Ectodermal cell (in vitro differentiated cells): ENCODE measurements at regions not wholly inside any gene's neighbourhood (a gene's known extent, or its start where the extent isn't known, plus 50 kb on each side); places are given as distances from the start of the nearest gene placed in this dataset.

ENCODE experiments used
- H3K27ac ChIP-seq: 2 replicates; pipeline ENCODE4 v1.7.0; 2013; ENCODE audit warnings: mild to moderate bottlenecking, low read depth, low read length; ENCODE audit not compliant: insufficient read depth, poor library complexity, severe bottlenecking
- H3K27me3 ChIP-seq: 2 replicates; pipeline ENCODE4 v1.7.0; 2013; ENCODE audit warnings: mild to moderate bottlenecking, low read length; ENCODE audit not compliant: insufficient read depth, control insufficient read depth, poor library complexity, severe bottlenecking
- H3K36me3 ChIP-seq: one replicate; pipeline ENCODE4 v1.7.0; 2013; ENCODE audit warnings: low read length; ENCODE audit not compliant: control insufficient read depth, insufficient read depth
- H3K4me1 ChIP-seq: one replicate; pipeline ENCODE4 v1.7.0; 2013; ENCODE audit warnings: low read length; ENCODE audit not compliant: control insufficient read depth, insufficient read depth
- H3K4me3 ChIP-seq: 2 replicates; pipeline ENCODE4 v1.7.0; 2013; ENCODE audit warnings: low read depth, low read length, control low read depth; ENCODE audit not compliant: insufficient read depth
- H3K9me3 ChIP-seq: 2 replicates; pipeline ENCODE4 v1.7.0; 2013; ENCODE audit warnings: mild to moderate bottlenecking, low read length, moderate library complexity; ENCODE audit not compliant: control insufficient read depth
- whole genome bisulfite sequencing, 2 experiments: methylation state at CpG; one replicate each; pipeline ENCODE4 v1.1.7; 2013; ENCODE audit warnings: missing lambda C conversion rate in 2 of 2; 5-methylcytosine and 5-hydroxymethylcytosine counted together

DNA sequence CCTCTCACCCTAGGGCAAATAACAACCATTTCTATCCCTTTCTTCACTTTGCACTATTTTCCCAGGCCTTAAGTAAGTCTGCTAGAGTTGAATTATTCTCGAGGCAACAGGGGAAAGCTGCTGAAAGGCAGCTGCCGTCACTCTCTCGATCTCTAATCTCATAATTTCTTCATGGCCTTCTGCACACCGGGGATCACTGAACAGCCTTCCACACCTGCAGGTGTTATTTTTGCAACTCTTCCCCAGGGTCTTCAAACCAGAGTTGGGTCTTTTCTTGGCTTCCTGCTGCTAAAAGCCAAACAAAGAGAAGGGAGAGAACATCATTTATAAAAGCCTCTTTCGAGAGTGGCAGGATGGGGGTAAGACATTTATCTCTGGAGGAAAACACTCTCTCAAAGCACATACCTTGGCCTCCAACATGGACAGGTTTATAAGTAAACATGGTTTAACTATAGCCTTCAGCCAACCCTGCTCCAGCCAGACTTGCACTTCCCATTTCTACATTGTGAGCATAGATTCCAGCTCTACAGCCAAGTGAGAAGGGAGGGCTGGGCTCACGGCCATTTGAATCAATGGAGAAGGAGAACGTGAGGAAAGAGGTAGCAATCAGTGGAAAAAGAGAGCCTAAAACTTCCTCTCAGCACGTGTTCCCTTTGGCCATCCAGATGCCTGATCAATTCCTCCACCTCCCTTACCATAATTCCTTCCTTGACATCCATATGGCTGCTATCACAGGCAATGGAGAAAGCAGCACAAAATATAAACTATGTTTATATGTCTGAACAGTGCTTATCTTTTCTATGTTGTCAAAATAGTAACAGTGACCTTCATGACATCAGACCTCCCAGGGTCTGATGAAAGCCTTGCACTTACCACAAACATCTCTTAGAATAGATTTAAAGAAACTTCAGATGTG lies 464.9 kb downstream of the TLE1 start:
- no peak overlapping the region for H3K27ac ChIP-seq

DNA sequence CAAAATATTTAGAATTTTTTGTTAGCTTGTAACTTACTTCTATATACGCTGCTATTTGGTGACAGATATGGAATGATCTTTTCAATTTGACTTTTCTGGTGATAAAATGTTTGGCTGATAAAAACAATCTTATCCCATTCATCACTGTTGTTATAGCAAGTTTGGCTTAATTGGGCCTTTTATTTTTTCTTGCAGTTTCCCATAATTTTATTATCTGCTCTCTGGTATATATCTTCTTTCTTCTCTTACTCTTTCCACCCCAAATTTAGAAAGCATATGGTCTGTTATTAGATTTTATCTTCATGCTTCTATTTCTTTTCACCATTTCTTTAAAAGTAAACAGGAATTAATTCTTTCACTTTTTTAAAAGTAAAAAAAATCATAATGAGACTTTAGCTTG lies 474.4 kb downstream of the TLE1 start:
- no peaks in the 10 kb centered on the region for H3K4me1 ChIP-seq

More for the DNA sequence above, 464.9 kb downstream of the TLE1 start:
- Histone ChIP-seq H3K27me3 (no peaks in the 10 kb centered on the region), H3K4me3 (no peak overlapping the region), H3K4me1 (peaks cover 18% of the 10 kb centered on the region), H3K36me3 (no peaks in the 10 kb centered on the region), H3K9me3 (no peaks in the 10 kb centered on the region)
- WGBS, 2 experiments: 80 to 82% methylated on average over 7 to 8 of the region's 8 CpGs

GRCh38 chr9:81213456-81213855 lies 475.9 kb downstream of the TLE1 start:
- H3K4me1 ChIP-seq: no peaks in the 10 kb centered on the region
- no peaks in the 10 kb centered on the region for H3K36me3 ChIP-seq
- no peak overlapping the region for H3K27ac ChIP-seq
- no peak overlapping the region for H3K4me3 ChIP-seq
- WGBS, 2 experiments: 90% methylated on average over 4 of the region's 4 CpGs
- H3K27me3 ChIP-seq: no peaks in the 10 kb centered on the region
- H3K9me3 ChIP-seq: no peaks in the 10 kb centered on the region

More for the DNA sequence above, 474.4 kb downstream of the TLE1 start:
- no peak overlapping the region for H3K27ac ChIP-seq
- WGBS, 2 experiments: 100% methylated on average over 1 of the region's 1 CpG; no CpG with 5 or more reads in 1 of the 2 experiments
- H3K9me3 ChIP-seq: no peaks in the 10 kb centered on the region
- H3K27me3 ChIP-seq: no peaks in the 10 kb centered on the region
- H3K36me3 ChIP-seq: no peaks in the 10 kb centered on the region
- no peak overlapping the region for H3K4me3 ChIP-seq

GRCh38 chr9:81211741-81212140 lies 477.6 kb downstream of the TLE1 start:
- Histone ChIP-seq H3K36me3 (no peaks in the 10 kb centered on the region), H3K4me1 (no peaks in the 10 kb centered on the region), H3K27ac (no peak overlapping the region), H3K9me3 (no peaks in the 10 kb centered on the region), H3K27me3 (no peaks in the 10 kb centered on the region), H3K4me3 (no peak overlapping the region)
- WGBS, 2 experiments: 94 to 95% methylated on average over 3 of the region's 3 CpGs

DNA sequence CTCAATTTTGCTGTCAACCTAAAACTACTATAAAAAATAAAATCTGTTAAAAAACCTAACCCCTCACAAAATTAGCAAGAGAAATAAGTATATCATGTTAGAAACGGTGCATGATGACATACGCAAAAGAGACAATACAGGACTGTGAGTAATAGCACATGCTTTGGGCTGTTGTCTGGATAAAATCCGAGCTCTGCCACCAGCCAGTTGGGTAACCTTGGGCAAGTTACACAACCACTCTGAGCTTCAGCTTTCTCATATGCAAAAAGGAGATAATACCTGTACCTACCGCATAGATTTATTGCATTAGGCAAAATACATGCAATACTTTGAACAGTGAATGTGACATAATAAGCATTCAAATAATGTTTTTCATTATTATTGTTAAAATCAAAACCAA lies 481.7 kb downstream of the TLE1 start:
- H3K4me3 ChIP-seq: no peak overlapping the region
- no peaks in the 10 kb centered on the region for H3K9me3 ChIP-seq
- H3K36me3 ChIP-seq: no peaks in the 10 kb centered on the region
- H3K27me3 ChIP-seq: no peaks in the 10 kb centered on the region
- H3K27ac ChIP-seq: no peak overlapping the region
- no peaks in the 10 kb centered on the region for H3K4me1 ChIP-seq
- 88 to 96% methylated on average over 3 to 4 of the region's 4 CpGs for WGBS, 2 experiments

DNA sequence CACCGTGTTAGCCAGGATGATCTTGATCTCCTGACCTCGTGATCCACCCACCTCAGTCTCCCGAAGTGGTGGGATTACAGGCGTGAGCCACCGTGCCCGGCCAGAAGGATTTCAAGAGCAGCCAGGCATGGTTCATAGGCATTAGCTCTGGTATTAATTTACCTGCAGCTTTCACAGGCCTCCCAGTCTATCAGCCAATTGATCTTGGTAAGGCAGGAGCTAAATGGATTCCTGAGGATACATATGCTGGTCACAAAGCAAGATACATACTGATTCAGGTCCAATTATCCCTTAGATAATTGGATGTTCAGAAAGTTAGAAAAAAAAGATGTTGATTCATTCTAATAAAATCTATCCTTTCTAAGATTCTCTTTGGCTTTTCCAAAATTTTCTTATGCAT lies 487.1 kb downstream of the TLE1 start:
- no peak overlapping the region for H3K27ac ChIP-seq
- no peaks in the 10 kb centered on the region for H3K27me3 ChIP-seq
- H3K4me1 ChIP-seq: no peaks in the 10 kb centered on the region
- 92% methylated on average over 6 of the region's 6 CpGs for WGBS, 2 experiments
- H3K36me3 ChIP-seq: no peaks in the 10 kb centered on the region
- H3K4me3 ChIP-seq: no peak overlapping the region
- H3K9me3 ChIP-seq: no peaks in the 10 kb centered on the region

GRCh38 chr9:81195206-81195605 lies 494.1 kb downstream of the TLE1 start:
- no peaks in the 10 kb centered on the region for H3K36me3 ChIP-seq
- no peaks in the 10 kb centered on the region for H3K27me3 ChIP-seq
- 100% methylated on average over 2 to 4 of the region's 4 CpGs for WGBS, 2 experiments
- no peaks in the 10 kb centered on the region for H3K4me1 ChIP-seq
- H3K27ac ChIP-seq: no peak overlapping the region
- no peak overlapping the region for H3K4me3 ChIP-seq
- H3K9me3 ChIP-seq: no peaks in the 10 kb centered on the region

- Histone ChIP-seq H3K36me3 (no peaks in the 10 kb centered on the region), H3K27me3 (no peaks in the 10 kb centered on the region), H3K27ac (no peak overlapping the region), H3K4me1 (no peaks in the 10 kb centered on the region), H3K9me3 (no peaks in the 10 kb centered on the region), H3K4me3 (no peak overlapping the region)
- 88 to 96% methylated on average over 1 of the region's 1 CpG for whole genome bisulfite sequencing, 2 experiments
These were observed 495.7 kb downstream of the TLE1 start for GRCh38 chr9:81193362-81194339.

DNA sequence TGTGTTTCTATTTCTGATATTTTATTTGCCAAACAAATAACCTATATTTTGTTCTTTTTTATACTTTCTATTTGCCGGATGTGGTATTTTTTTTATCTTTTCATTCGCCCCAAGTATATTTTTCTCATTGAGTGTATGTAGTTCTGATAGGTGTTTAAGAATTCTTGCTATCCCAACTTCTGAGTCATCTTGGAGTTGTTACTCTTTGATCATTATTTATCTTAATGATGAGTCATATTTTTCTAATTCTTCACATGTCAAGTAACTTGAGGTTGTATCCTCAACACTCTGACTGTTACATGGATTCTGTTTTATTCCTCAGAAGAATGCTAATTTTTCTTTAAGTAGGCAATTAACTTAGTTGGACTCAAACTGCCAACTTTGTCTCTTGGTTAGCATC lies 498.1 kb downstream of the TLE1 start:
- no peaks in the 10 kb centered on the region for H3K4me1 ChIP-seq
- no peaks in the 10 kb centered on the region for H3K27me3 ChIP-seq
- H3K27ac ChIP-seq: no peak overlapping the region
- no peaks in the 10 kb centered on the region for H3K9me3 ChIP-seq
- H3K36me3 ChIP-seq: no peaks in the 10 kb centered on the region
- WGBS, 2 experiments: 100% methylated on average over 2 of the region's 2 CpGs; no CpG with 5 or more reads in 1 of the 2 experiments
- no peak overlapping the region for H3K4me3 ChIP-seq

- no peaks in the 10 kb centered on the region for H3K36me3 ChIP-seq
- no peaks in the 10 kb centered on the region for H3K9me3 ChIP-seq
- no peak overlapping the region for H3K27ac ChIP-seq
- WGBS, 2 experiments: 100% methylated on average over 1 of the region's 1 CpG; no CpG with 5 or more reads in 1 of the 2 experiments
- no peaks in the 10 kb centered on the region for H3K4me1 ChIP-seq
- H3K27me3 ChIP-seq: no peaks in the 10 kb centered on the region
- no peak overlapping the region for H3K4me3 ChIP-seq
These were observed 498.7 kb downstream of the TLE1 start for GRCh38 chr9:81190659-81191058.
